Parathyroid adenoma (tissue), 2 donors: ENCODE measurements at regions not wholly inside any gene's neighbourhood (a gene's known extent, or its start where the extent isn't known, plus 50 kb on each side); places are given as distances from the start of the nearest gene placed in this dataset.
A peak's percentile ranks its signal among the peaks of the same experiment; 100 is the strongest.

Experiments
- H2AFZ ChIP-seq: fragments of 300-600 bp; sonication (generic); one replicate; pipeline ENCODE4 v1.7.0; 2017; ENCODE audit warnings: antibody characterized with exemption, mild to moderate bottlenecking
- H3K27ac ChIP-seq: fragments of 300-600 bp; sonication (generic); one replicate; pipeline ENCODE4 v1.7.0; 2017
- H3K27me3 ChIP-seq: fragments of 300-600 bp; sonication (generic); one replicate; pipeline ENCODE4 v1.7.0; 2017; ENCODE audit warnings: low read length; ENCODE audit not compliant: control insufficient read depth, insufficient read depth
- H3K36me3 ChIP-seq: fragments of 300-600 bp; sonication (generic); one replicate; pipeline ENCODE4 v1.7.0; 2017; ENCODE audit warnings: low read length; ENCODE audit not compliant: control insufficient read depth, insufficient read depth
- H3K4me1 ChIP-seq: fragments of 300-600 bp; sonication (generic); one replicate; pipeline ENCODE4 v1.7.0; 2017; ENCODE audit warnings: control low read depth
- H3K4me2 ChIP-seq: fragments of 300-600 bp; sonication (generic); one replicate; pipeline ENCODE4 v1.7.0; 2017; ENCODE audit warnings: low read length
- H3K4me3 ChIP-seq: fragments of 300-600 bp; sonication (generic); one replicate; pipeline ENCODE4 v1.7.0; 2017; ENCODE audit warnings: low read depth, low read length
- H3K79me2 ChIP-seq: fragments of 300-600 bp; sonication (generic); one replicate; pipeline ENCODE4 v1.7.0; 2017; ENCODE audit warnings: control low read depth
- H3K9ac ChIP-seq: fragments of 300-600 bp; sonication (generic); one replicate; pipeline ENCODE4 v1.7.0; 2017; ENCODE audit warnings: mild to moderate bottlenecking
- H3K9me3 ChIP-seq: fragments of 300-600 bp; sonication (generic); one replicate; pipeline ENCODE4 v1.7.0; 2017; ENCODE audit warnings: low read length; ENCODE audit not compliant: control insufficient read depth
- TF ChIP-seq, protein P1 (sequence below): fragments of 300-600 bp; sonication (generic); IDR thresholded peaks from one replicate; pipeline ENCODE4 v1.7.0; 2017; ENCODE audit warnings: antibody characterized with exemption, mild to moderate bottlenecking
- donor health status: primary hyperparathyroidism.

DNA sequence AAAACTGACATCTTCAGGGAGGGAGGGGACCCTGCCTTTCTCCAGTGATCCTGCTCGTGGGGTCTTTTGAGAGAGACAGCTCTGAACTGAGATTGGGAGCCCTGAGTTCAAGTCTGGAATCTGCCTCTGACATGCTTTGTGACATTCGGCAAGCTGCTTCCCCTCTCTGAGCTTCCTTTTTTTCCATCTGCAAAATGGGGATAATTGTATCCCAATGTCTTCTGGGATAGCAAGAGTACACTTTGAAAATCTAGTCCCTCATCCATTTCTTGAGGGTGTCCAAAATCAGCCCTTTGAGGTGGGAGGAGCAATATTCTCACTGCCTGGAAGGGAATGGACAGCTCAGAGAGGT is 186.3 kb downstream of the RGS3 start:
- TF ChIP-seq, protein P1, sequence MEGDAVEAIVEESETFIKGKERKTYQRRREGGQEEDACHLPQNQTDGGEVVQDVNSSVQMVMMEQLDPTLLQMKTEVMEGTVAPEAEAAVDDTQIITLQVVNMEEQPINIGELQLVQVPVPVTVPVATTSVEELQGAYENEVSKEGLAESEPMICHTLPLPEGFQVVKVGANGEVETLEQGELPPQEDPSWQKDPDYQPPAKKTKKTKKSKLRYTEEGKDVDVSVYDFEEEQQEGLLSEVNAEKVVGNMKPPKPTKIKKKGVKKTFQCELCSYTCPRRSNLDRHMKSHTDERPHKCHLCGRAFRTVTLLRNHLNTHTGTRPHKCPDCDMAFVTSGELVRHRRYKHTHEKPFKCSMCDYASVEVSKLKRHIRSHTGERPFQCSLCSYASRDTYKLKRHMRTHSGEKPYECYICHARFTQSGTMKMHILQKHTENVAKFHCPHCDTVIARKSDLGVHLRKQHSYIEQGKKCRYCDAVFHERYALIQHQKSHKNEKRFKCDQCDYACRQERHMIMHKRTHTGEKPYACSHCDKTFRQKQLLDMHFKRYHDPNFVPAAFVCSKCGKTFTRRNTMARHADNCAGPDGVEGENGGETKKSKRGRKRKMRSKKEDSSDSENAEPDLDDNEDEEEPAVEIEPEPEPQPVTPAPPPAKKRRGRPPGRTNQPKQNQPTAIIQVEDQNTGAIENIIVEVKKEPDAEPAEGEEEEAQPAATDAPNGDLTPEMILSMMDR: no peak
- no peak overlapping the region for H2AFZ ChIP-seq
- H3K27ac ChIP-seq: no peak overlapping the region
- H3K27me3 ChIP-seq: no peaks in the 10 kb centered on the region
- no peaks in the 10 kb centered on the region for H3K36me3 ChIP-seq
- no peaks in the 10 kb centered on the region for H3K79me2 ChIP-seq
- H3K4me2 ChIP-seq: no peak overlapping the region
- H3K4me3 ChIP-seq: no peak overlapping the region
- H3K9ac ChIP-seq: no peak overlapping the region
- no peaks in the 10 kb centered on the region for H3K9me3 ChIP-seq
- peaks cover 4% of the 10 kb centered on the region for H3K4me1 ChIP-seq

DNA sequence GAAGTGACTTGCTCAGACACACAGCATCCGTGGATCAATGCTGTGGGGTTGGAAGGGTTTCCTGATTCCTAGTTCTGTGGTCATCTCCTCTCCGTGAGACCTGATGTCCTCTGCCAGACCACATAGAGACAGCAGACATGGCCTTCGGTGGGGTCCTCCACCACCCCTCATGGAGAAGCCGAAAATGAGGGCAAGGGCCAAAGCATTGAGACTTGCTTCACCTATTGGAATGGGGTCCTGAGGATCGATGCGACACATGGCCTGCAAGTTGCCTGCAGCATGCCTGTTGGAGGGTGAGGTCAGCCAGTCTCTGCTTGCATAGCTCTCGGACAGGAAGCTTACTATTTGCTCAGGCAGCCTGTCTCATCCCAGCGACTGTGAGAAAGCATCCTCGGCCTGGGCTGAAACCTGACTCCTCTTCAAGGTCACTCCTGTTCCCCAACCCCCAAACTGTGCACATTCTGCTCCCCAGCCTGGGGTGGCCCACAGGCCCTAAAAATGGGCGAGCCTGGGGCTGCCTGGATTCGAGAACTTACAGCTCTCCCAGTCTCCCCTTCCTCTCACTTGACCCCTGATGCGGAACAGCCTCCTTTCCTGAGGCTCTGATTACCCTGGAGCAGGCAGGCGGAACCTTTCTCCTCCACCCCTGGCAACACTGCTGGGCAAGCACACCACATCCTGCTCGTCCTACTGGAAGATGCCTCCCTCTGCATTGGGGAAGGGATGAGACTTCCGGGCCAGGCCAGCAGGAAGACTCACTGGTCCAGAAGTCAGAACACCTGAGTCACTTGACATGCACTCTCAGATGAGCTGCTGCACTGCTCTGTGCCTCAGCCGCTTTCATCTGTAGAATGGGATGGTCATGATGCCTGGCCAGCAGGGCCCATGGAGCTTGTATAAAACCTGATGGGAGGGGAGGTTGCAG is 186.9 kb downstream of the RGS3 start:
- TF ChIP-seq, protein P1: no peak
- no peaks in the 10 kb centered on the region for H3K27me3 ChIP-seq
- peak overlapping the region; percentile 78 for H2AFZ ChIP-seq
- H3K4me1 ChIP-seq: peaks cover 7% of the 10 kb centered on the region
- H3K9ac ChIP-seq: no peak overlapping the region
- no peak overlapping the region for H3K4me2 ChIP-seq
- no peaks in the 10 kb centered on the region for H3K36me3 ChIP-seq
- no peaks in the 10 kb centered on the region for H3K9me3 ChIP-seq
- no peaks in the 10 kb centered on the region for H3K79me2 ChIP-seq
- no peak overlapping the region for H3K4me3 ChIP-seq
- H3K27ac ChIP-seq: peak overlapping the region; percentile 19

DNA sequence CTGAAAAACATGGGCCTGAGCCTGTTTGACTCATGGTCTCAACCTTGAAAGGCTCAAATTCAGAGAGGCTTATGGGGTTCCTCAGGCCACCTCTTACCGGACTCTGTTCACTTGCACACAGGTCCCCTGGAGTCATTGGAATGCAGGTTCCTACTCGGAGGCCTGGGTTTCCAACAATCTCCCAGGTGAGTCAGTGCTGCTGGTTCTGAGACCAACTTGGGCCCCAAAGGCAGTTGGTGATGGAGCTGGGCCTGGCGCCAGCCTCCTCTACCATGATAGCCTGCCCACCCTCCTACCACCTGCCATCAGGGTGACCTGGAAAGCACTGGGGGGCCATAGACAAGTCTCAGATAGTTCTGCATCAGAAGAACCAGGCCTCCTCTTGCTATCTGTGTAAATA is 188.4 kb downstream of the RGS3 start:
- no peak overlapping the region for H3K27ac ChIP-seq
- no peaks in the 10 kb centered on the region for H3K79me2 ChIP-seq
- H3K36me3 ChIP-seq: no peaks in the 10 kb centered on the region
- H3K4me3 ChIP-seq: no peak overlapping the region
- H3K27me3 ChIP-seq: no peaks in the 10 kb centered on the region
- no peak overlapping the region for H3K9ac ChIP-seq
- H3K4me1 ChIP-seq: peaks cover 9% of the 10 kb centered on the region
- H3K4me2 ChIP-seq: no peak overlapping the region
- no peaks in the 10 kb centered on the region for H3K9me3 ChIP-seq
- no peak overlapping the region for H2AFZ ChIP-seq
- TF ChIP-seq, protein P1: no peak

DNA sequence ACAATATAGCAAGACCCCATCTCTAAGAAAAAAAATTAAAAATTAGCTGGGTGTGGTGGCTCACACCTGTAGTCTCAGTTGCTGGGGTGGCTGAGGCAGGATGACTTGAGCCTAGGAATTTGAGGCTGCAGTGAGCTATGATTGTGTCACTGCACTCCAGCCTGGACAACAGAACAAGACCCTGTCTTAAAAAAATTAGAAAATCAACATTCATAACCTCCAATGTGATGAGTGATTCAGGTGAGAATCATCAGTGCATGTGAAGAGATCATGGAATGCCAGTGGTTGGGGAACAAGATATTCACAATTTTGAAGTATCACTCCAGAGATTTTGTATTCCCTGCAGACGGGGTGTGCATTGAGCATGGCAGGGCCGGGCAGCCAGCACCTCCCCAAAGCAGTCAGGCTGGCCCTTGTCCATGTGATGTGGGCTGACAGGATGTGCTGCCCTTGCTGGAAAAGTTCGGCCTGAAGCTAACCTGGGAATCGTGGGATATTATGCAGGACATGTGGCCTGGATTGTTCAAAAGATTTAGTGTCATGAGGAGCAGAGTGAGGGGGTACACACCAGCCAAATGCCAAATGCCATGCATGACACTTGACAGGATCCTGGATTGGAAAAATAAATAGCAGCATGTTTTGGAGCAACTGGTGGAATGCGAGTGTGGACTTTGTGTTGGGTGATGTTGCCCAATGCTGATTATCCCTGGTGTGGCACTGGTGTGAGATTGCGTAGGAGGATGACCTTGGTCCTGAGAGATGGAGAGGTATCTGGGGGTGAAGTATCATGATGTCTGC is 189.0 kb downstream of the RGS3 start:
- Histone ChIP-seq H3K4me1 (peaks cover 9% of the 10 kb centered on the region), H3K9me3 (no peaks in the 10 kb centered on the region), H3K4me3 (no peak overlapping the region), H2AFZ (no peak overlapping the region), H3K79me2 (no peaks in the 10 kb centered on the region), H3K36me3 (no peaks in the 10 kb centered on the region), H3K9ac (no peak overlapping the region), H3K27ac (no peak overlapping the region), H3K27me3 (no peaks in the 10 kb centered on the region), H3K4me2 (no peak overlapping the region)
- TF ChIP-seq, protein P1: no peak
